Cardiac septum (tissue), 1 donor: ENCODE measurements at regions not wholly inside any gene's neighbourhood (a gene's known extent, or its start where the extent isn't known, plus 50 kb on each side); places are given as distances from the start of the nearest gene placed in this dataset.

Experiments
- DNase-seq: peaks from one replicate; pipeline ENCODE4 v3.0.0-alpha.2; 2020; ENCODE audit warnings: low spot score
- intact Hi-C: fragments of 100-400 bp; cut with DNase I; formaldehyde crosslinking; loops from one replicate; pipeline ENCODE4 v1.14.0; 2022
- donor health status: DM: no; HTN: no; CAD: no.

DNA sequence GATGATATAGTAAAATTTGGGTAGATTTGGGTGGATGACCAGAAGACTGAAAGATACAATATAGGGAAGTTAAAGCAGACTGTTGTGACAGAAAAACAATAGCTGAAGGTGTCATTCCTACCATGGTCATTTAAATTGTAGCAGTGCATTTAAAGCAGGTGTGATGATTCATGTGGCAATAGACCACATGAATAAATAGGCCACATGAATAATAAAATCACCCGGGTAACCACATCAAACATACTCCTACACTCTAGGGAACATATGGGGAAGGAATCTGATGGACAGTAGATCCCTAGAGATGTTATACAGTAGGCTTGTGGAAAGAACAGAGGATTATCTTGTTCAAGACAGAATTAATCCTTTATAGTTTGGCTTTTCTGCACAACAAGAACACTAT lies 392.6 kb downstream of the SLITRK5 start:
- intact Hi-C loops = no loop called here
- DNase-seq = no peak

- intact Hi-C loops = no loop called here
- no peak for DNase-seq
Observed at GRCh38 chr13:88066847-88067246, 395.7 kb downstream of the SLITRK5 start.

DNA sequence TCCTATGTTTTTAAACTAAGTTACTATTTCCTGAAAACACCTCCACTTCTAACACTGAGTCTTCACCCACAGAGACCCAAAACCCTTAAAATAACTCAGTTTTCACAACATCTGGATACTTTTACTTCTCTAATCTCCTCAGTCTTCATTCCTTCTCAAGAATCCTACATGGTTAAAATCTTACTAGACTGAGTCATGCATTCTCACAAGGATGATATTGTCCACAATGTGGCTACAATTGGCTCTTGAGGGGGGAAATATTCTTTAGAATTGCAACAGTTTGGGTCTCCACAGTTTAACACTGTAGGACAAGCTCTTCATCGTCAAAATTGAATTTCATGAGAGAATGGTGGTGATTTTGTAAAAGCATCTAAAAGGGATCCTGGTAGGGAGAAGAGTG lies 397.1 kb downstream of the SLITRK5 start:
- intact Hi-C loops = no loop called here

GRCh38 chr13:88068975-88069374 lies 397.8 kb downstream of the SLITRK5 start:
- intact Hi-C loops = no loop called here
- DNase-seq = no peak

More for the DNA sequence above, 397.1 kb downstream of the SLITRK5 start:
- DNase-seq = no peak

GRCh38 chr13:88071371-88071770 lies 400.2 kb downstream of the SLITRK5 start:
- intact Hi-C loops = no loop called here
- no peak for DNase-seq

- no peak for DNase-seq
Observed at GRCh38 chr13:88074794-88075510, 403.8 kb downstream of the SLITRK5 start.

DNA sequence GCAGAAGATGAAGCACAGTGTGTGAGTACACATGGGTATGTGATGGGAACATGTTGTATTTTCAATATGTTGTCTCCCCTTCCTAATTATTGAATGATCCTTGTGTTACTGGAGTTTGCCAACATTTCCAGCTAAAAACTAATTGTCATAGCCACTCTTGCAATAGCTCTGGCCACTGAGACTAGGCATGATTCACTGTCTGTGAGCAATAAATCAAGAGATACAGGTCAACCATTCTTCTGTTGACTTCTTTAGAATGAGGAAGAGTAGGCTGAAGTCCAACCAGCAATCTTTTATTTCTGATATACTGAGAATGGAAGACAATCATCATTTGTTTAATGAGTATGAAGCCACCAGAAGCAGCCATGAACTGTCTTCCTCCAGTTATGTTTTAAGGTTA lies 413.9 kb downstream of the SLITRK5 start:
- intact Hi-C loops = no loop called here

More at GRCh38 chr13:88074794-88075510, 403.8 kb downstream of the SLITRK5 start:
- intact Hi-C loops = no loop called here

GRCh38 chr13:88086577-88086976 lies 415.4 kb downstream of the SLITRK5 start:
- DNase-seq = no peak
- intact Hi-C loops = no loop called here

More for the DNA sequence above, 413.9 kb downstream of the SLITRK5 start:
- DNase-seq = no peak

- no peak for DNase-seq
- intact Hi-C loops = no loop called here
Observed at GRCh38 chr13:88097541-88097940, 426.4 kb downstream of the SLITRK5 start.

DNA sequence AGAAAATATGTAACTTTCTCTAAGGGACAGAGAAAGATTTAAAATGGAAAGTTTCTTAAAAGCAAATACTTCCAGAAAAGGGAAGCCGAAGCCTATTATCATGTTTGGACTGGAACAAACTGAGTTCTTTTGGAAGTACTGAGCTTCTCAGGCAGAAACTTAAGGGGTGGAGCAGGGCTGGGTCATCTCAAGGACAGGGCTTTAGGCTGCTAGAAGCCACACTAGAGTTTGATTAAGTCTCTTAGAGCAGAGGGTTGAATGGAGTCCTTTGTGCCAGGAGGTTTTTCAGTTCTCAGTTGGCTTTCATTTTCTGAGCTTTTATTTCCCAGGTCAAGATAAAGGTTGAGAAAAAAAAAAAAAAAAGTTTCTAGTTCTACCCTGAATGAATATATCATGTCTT lies 432.7 kb downstream of the SLITRK5 start:
- intact Hi-C loops = no loop called here
- no peak for DNase-seq

GRCh38 chr13:88104576-88104975 lies 433.4 kb downstream of the SLITRK5 start:
- no peak for DNase-seq
- intact Hi-C loops = no loop called here

DNA sequence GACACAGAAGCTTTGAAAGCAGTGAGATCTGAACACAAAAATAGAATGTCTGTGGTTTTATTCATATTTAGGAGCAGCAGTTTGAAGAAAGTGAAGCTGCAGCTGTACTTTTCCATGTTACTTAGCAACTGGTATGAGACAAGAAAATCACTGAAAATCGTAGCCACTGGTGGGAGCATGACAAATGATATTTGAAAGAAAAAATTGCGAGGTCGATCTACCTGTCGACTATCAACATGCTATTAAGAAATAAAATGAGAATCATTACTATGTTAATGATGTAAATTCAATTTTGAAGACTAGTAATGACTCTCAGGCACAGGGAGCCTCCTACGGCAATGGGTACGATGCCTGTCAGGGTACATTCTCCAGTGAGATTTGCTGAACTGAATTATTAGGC lies 436.4 kb downstream of the SLITRK5 start:
- DNase-seq = no peak

DNA sequence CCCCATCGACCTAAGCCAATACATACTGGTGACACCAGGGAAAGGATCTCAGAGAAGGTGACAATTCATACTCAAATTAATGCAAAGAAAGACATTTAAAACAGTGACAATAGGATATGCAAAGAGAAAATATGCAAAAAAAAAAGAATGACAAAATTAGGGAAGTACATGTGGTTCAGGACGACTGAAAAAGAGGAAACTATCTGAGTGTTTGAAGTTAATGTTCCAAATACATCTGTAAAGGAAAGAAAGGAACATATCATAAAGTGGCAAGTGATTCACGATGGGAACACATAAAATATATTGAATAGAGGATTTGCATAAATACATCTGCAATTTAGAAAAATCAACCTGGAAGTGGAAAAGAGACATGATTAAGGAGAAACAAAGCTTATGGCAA lies 441.4 kb downstream of the SLITRK5 start:
- no peak for DNase-seq
- intact Hi-C loops = no loop called here

More for the DNA sequence above, 436.4 kb downstream of the SLITRK5 start:
- intact Hi-C loops = no loop called here

DNA sequence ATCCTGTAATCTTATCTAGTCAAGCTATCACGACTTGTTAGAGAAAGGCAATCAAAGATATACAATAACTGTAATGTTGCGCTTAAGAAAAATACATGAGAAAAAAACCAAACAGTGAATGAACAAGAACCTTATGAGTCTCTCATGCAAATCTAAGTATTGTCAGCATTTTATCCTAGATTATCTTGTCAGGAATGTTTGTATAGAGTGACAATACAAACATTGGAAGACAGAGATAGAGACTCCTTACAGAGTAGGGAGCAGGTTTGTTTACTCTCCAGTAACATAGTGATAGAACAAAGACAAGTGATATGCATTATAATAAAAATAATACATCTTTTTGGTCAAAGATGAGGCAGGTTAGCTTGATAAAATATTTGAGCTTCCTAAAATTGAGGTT lies 444.8 kb downstream of the SLITRK5 start:
- intact Hi-C loops = no loop called here
- no peak for DNase-seq

DNA sequence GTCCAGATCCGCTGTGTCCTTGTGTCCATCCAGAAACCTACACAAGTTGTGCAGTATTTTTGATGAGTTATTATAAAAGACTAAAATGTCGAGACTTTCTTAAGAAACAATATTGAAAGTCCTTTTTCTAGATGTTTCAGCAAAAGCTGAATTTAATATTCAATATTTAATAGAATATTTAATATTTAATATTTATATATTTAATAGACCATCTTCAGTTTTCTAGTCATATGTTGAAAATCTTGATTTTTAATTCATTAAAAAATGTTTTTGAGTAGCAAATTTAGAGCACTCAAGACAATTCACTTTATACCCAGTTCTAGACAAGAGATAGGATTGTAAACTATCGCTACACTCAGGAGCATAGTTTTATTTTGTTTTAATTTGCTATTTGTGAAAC lies 447.8 kb downstream of the SLITRK5 start:
- DNase-seq = no peak
- intact Hi-C loops = no loop called here

GRCh38 chr13:88124142-88124541 lies 453.0 kb downstream of the SLITRK5 start:
- intact Hi-C loops = no loop called here
- DNase-seq = no peak

GRCh38 chr13:88125055-88125454 lies 453.9 kb downstream of the SLITRK5 start:
- no peak for DNase-seq
- intact Hi-C loops = no loop called here

- intact Hi-C loops = no loop called here
- DNase-seq = no peak
Observed at GRCh38 chr13:88136098-88136790, 465.1 kb downstream of the SLITRK5 start.

- intact Hi-C loops = no loop called here
- no peak for DNase-seq
Observed at GRCh38 chr13:88142653-88143052, 471.5 kb downstream of the SLITRK5 start.

DNA sequence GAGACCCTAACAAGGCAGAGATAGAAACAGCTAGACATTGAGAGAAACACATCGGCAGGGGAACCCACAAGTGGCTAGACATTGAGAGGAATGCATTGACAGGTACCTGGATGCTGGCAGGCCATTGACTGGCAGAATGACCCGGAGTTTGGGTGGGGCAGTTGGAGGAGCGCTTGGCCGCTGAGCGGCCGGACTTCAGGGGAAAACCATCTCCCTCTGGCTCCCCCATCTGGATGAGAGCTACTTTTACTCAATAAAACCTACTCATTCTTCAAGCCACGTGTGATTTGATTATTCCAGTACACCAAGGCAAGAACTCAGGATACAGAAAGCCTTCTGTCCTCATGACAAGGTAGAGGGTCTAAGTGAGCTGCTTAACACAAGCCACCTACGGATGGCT lies 473.4 kb downstream of the SLITRK5 start:
- intact Hi-C loops = no loop called here
- DNase-seq = no peak

GRCh38 chr13:88153353-88153752 lies 482.2 kb downstream of the SLITRK5 start:
- intact Hi-C loops = no loop called here
- DNase-seq = no peak
